Small intestine (tissue), 7 donors: ENCODE measurements at regions not wholly inside any gene's neighbourhood (a gene's known extent, or its start where the extent isn't known, plus 50 kb on each side); places are given as distances from the start of the nearest gene placed in this dataset.
"Not testable (repeated sequence)": the region's sequence is repeated elsewhere in the genome, so short reads cannot be mapped to it uniquely, and the experiment has no call there.

Experiments used
- DNase-seq, 2 donors: peaks; one replicate each; pipeline versions ENCODE4 v3.0.0 to v3.0.0-alpha.2; 2013
- FAIRE-seq: peaks from 2 replicates; lab custom pipeline; 2012; peaks lifted over from hg19 to GRCh38; lab: Jason Lieb, UNC
- H3K27ac ChIP-seq, 3 donors: one replicate each; pipeline ENCODE4 v1.5.1; 2013; ENCODE audit warnings: low read length in 2 of 3, mild to moderate bottlenecking in 2 of 3, control low read depth in 1 of 3, inconsistent platforms in 1 of 3, low read depth in 1 of 3, moderate library complexity in 1 of 3
- H3K27me3 ChIP-seq, 3 donors: one replicate each; pipeline ENCODE4 v1.6.1; 2013; ENCODE audit warnings: low read length in 3 of 3, inconsistent platforms in 1 of 3; ENCODE audit not compliant: control insufficient read depth in 3 of 3, insufficient read depth in 3 of 3
- H3K36me3 ChIP-seq, 3 donors: one replicate each; pipeline ENCODE4 v1.6.1; 2013; ENCODE audit warnings: low read length in 3 of 3, inconsistent platforms in 1 of 3, low read depth in 1 of 3, mild to moderate bottlenecking in 1 of 3, moderate library complexity in 1 of 3; ENCODE audit not compliant: control insufficient read depth in 3 of 3, insufficient read depth in 2 of 3
- H3K4me1 ChIP-seq, 3 donors: one replicate each; pipeline ENCODE4 v1.6.1; 2013; ENCODE audit warnings: low read length in 2 of 3, inconsistent platforms in 1 of 3, low read depth in 1 of 3, mild to moderate bottlenecking in 1 of 3, moderate library complexity in 1 of 3; ENCODE audit not compliant: control insufficient read depth in 3 of 3, insufficient read depth in 2 of 3
- H3K4me3 ChIP-seq, 3 donors: one replicate each; pipeline ENCODE4 v1.5.1; 2013; ENCODE audit warnings: low read length in 3 of 3, control low read depth in 1 of 3, inconsistent platforms in 1 of 3, low read depth in 1 of 3, mild to moderate bottlenecking in 1 of 3, moderate library complexity in 1 of 3
- H3K9me3 ChIP-seq, 2 donors: one replicate each; pipeline ENCODE4 v1.6.1; 2013; ENCODE audit warnings: low read depth in 1 of 2, low read length in 1 of 2; ENCODE audit not compliant: control insufficient read depth in 2 of 2, insufficient read depth in 1 of 2
- WGBS, 3 donors: extraction: QIAGEN DNeasy Blood & Tissue Kit; methylation state at CpG; one replicate each; pipeline ENCODE4 v1.1.7; 2013; 5-methylcytosine and 5-hydroxymethylcytosine counted together
- donor health status: healthy with polysubstance abuse.
- donor health status: control.
- donor health status: control.
- donor health status: Bipolar disorder and iron deficiency.
- donor health status: healthy.

GRCh38 chr9:89850631-89851325 is 246.0 kb downstream of the GADD45G start:
- 55 to 75% (median 74%) methylated on average over 7 of the region's 7 CpGs for WGBS, 3 donors
- no peak for DNase-seq
- no peak overlapping the region for H3K27ac ChIP-seq

GRCh38 chr9:89853161-89853560 is 248.3 kb downstream of the GADD45G start:
- 84 to 88% (median 87%) methylated on average over 5 of the region's 5 CpGs for WGBS, 3 donors
- DNase-seq = no peak

More at GRCh38 chr9:89850631-89851325, 246.0 kb downstream of the GADD45G start:
- H3K27me3 ChIP-seq = no peaks in the 10 kb centered on the region
- H3K36me3 ChIP-seq = no peaks in the 10 kb centered on the region
- H3K9me3 ChIP-seq = no peaks in the 10 kb centered on the region
- H3K4me1 ChIP-seq = no peaks in the 10 kb centered on the region
- no peak for FAIRE-seq
- no peak overlapping the region for H3K4me3 ChIP-seq

GRCh38 chr9:89853931-89854330 is 249.1 kb downstream of the GADD45G start:
- no peak for FAIRE-seq
- H3K27ac ChIP-seq = no peak overlapping the region
- no peak for DNase-seq

More at GRCh38 chr9:89853161-89853560, 248.3 kb downstream of the GADD45G start:
- Histone ChIP-seq H3K27ac (no peak overlapping the region), H3K4me3 (no peak overlapping the region), H3K36me3 (no peaks in the 10 kb centered on the region), H3K4me1 (no peaks in the 10 kb centered on the region), H3K9me3 (no peaks in the 10 kb centered on the region), H3K27me3 (no peaks in the 10 kb centered on the region)
- FAIRE-seq = no peak

GRCh38 chr9:89854715-89855475 is 250.1 kb downstream of the GADD45G start:
- DNase-seq = no peak
- H3K4me3 ChIP-seq = no peak overlapping the region
- no peaks in the 10 kb centered on the region for H3K27me3 ChIP-seq
- 76 to 92% (median 78%) methylated on average over 11 of the region's 11 CpGs for WGBS, 3 donors
- no peaks in the 10 kb centered on the region for H3K9me3 ChIP-seq
- H3K36me3 ChIP-seq = no peaks in the 10 kb centered on the region
- FAIRE-seq = no peak
- no peak overlapping the region for H3K27ac ChIP-seq
- peaks cover 0 to 4% (median 3%) of the 10 kb centered on the region in 3 donors for H3K4me1 ChIP-seq

More at GRCh38 chr9:89853931-89854330, 249.1 kb downstream of the GADD45G start:
- no peaks in the 10 kb centered on the region for H3K4me1 ChIP-seq
- H3K36me3 ChIP-seq = no peaks in the 10 kb centered on the region
- 90 to 97% (median 97%) methylated on average over 3 of the region's 3 CpGs for WGBS, 3 donors
- no peaks in the 10 kb centered on the region for H3K27me3 ChIP-seq
- H3K9me3 ChIP-seq = no peaks in the 10 kb centered on the region
- no peak overlapping the region for H3K4me3 ChIP-seq

GRCh38 chr9:89856296-89856695 is 251.5 kb downstream of the GADD45G start:
- H3K4me3 ChIP-seq, H3K27me3 ChIP-seq, H3K9me3 ChIP-seq, H3K27ac ChIP-seq, FAIRE-seq, H3K36me3 ChIP-seq, DNase-seq, H3K4me1 ChIP-seq: not testable (repeated sequence)
- 82 to 97% (median 91%) methylated on average over 5 of the region's 5 CpGs for WGBS, 3 donors

GRCh38 chr9:89856950-89857349 is 252.1 kb downstream of the GADD45G start:
- not testable (repeated sequence) for H3K27ac ChIP-seq, H3K9me3 ChIP-seq, H3K36me3 ChIP-seq, H3K27me3 ChIP-seq, H3K4me1 ChIP-seq, DNase-seq, FAIRE-seq, H3K4me3 ChIP-seq

- H3K36me3 ChIP-seq, H3K4me1 ChIP-seq, H3K27ac ChIP-seq, FAIRE-seq, H3K27me3 ChIP-seq, H3K4me3 ChIP-seq, H3K9me3 ChIP-seq: not testable (repeated sequence)
- WGBS, 3 donors = 21 to 44% (median 43%) methylated on average over 7 of the region's 7 CpGs
- DNase-seq = peak in 1 of 2 donors; percentile 43
These were observed 255.0 kb downstream of the GADD45G start for GRCh38 chr9:89859842-89860241.

GRCh38 chr9:89861371-89861770 is 256.6 kb downstream of the GADD45G start:
- H3K27me3 ChIP-seq, H3K4me3 ChIP-seq, H3K4me1 ChIP-seq, H3K27ac ChIP-seq, H3K9me3 ChIP-seq, DNase-seq, H3K36me3 ChIP-seq, FAIRE-seq: not testable (repeated sequence)
- WGBS, 3 donors = 71 to 84% (median 82%) methylated on average over 5 of the region's 5 CpGs
